Gastrocnemius medialis (tissue), 4 donors: ENCODE measurements at regions not wholly inside any gene's neighbourhood (a gene's known extent, or its start where the extent isn't known, plus 50 kb on each side); places are given as distances from the start of the nearest gene placed in this dataset.

Experiments used
- ATAC-seq, 2 donors: fragments of 150-250 bp; one replicate each; pipeline ENCODE4 v1.9.1; 2016
- DNase-seq, 2 donors: peaks; one replicate each; pipeline ENCODE4 v3.0.0-alpha.2; 2019
- H3K27ac ChIP-seq, 4 donors: fragments of 200-600 bp; sonication (generic); 1 replicate in 1 of 4; 2 replicates in 3 of 4; pipeline ENCODE4 v1.5.1; 2016 to 2018; ENCODE audit warnings: mild to moderate bottlenecking in 2 of 4, moderate library complexity in 1 of 4
- H3K27me3 ChIP-seq, 3 donors: fragments of 200-600 bp; sonication (generic) in 2 of 3; 1 replicate in 1 of 3; 2 replicates in 2 of 3; pipeline versions ENCODE4 v1.5.1 to v1.6.0; 2016 to 2019; ENCODE audit warnings: mild to moderate bottlenecking in 1 of 3, moderate library complexity in 1 of 3
- H3K36me3 ChIP-seq, 2 donors: fragments of 200-600 bp; sonication (generic) in 1 of 2; one replicate each; pipeline ENCODE4 v1.5.1; 2017 to 2018
- H3K4me1 ChIP-seq, 2 donors: fragments of 200-600 bp; sonication (generic) in 1 of 2; one replicate each; pipeline ENCODE4 v1.5.1; 2016 to 2017; ENCODE audit warnings: mild to moderate bottlenecking in 2 of 2
- H3K4me3 ChIP-seq, 4 donors: fragments of 200-600 bp; sonication (generic) in 3 of 4; 1 replicate in 1 of 4; 2 replicates in 3 of 4; pipeline ENCODE4 v1.5.1; 2016 to 2019; ENCODE audit warnings: mild to moderate bottlenecking in 2 of 4
- H3K9me3 ChIP-seq, 3 donors: fragments of 200-600 bp; sonication (generic) in 2 of 3; 1 replicate in 1 of 3; 2 replicates in 2 of 3; pipeline ENCODE4 v1.5.1; 2016 to 2019
- CTCF ChIP-seq, 5 experiments: fragments of 450-650 bp in 3 of 5; fragments of 200-600 bp in 2 of 5; sonication (generic) in 2 of 5; IDR thresholded peaks in 4 of 5; conservative IDR thresholded peaks in 1 of 5; 1 replicate in 4 of 5; 2 replicates in 1 of 5; pipeline ENCODE4 v1.5.1; 2016 to 2019; ENCODE audit warnings: antibody characterized with exemption in 5 of 5, mild to moderate bottlenecking in 3 of 5, moderate library complexity in 3 of 5
- POLR2A ChIP-seq, 2 donors: fragments of 450-650 bp; IDR thresholded peaks; one replicate each; pipeline ENCODE4 v1.6.1; 2017; ENCODE audit warnings: antibody characterized with exemption in 2 of 2, mild to moderate bottlenecking in 2 of 2, moderate library complexity in 2 of 2
- in situ Hi-C, 4 donors: fragments of 200-750 bp; cut with MboI; loops; one replicate each; pipeline versions ENCODE4 v1.15.0 to v1.8.0; 2017; ENCODE audit warnings: low sequenced_read_pairs in 4 of 4
- intact Hi-C: fragments of 100-400 bp; cut with DNase I; formaldehyde crosslinking; loops from one replicate; pipeline ENCODE4 v1.15.1; 2023; ENCODE audit warnings: low total_unique reads

- intact Hi-C loops: no loop called here
- Histone ChIP-seq H3K4me3 (no peak overlapping the region), H3K4me1 (no peaks in the 10 kb centered on the region), H3K9me3 (no peaks in the 10 kb centered on the region), H3K27me3 (no peaks in the 10 kb centered on the region), H3K27ac (no peak overlapping the region), H3K36me3 (no peaks in the 10 kb centered on the region)
- no peak for DNase-seq
- no peak for ATAC-seq
- in situ Hi-C loops: no loop called here
- no peak for TF ChIP-seq CTCF (IDR thresholded peaks at IDR 0.05 in 4 of 5, conservative IDR thresholded peaks at IDR 0.05 in 1 of 5)
- TF ChIP-seq POLR2A (IDR thresholded peaks at IDR 0.05): no peak
Observed at GRCh38 chr12:3436461-3437065, 54.4 kb upstream of the PRMT8 start.

GRCh38 chr12:3437986-3438385 is 53.0 kb upstream of the PRMT8 start:
- TF ChIP-seq POLR2A (IDR thresholded peaks at IDR 0.05) (no peak), CTCF (IDR thresholded peaks at IDR 0.05 in 4 of 5, conservative IDR thresholded peaks at IDR 0.05 in 1 of 5) (no peak)
- H3K27me3 ChIP-seq: no peaks in the 10 kb centered on the region
- H3K27ac ChIP-seq: no peak overlapping the region
- no peaks in the 10 kb centered on the region for H3K36me3 ChIP-seq
- no peak for DNase-seq
- H3K9me3 ChIP-seq: no peaks in the 10 kb centered on the region
- no peaks in the 10 kb centered on the region for H3K4me1 ChIP-seq
- intact Hi-C loops: no loop called here
- in situ Hi-C loops: no loop called here
- no peak for ATAC-seq
- H3K4me3 ChIP-seq: no peak overlapping the region

GRCh38 chr12:3438401-3438800 is 52.6 kb upstream of the PRMT8 start:
- in situ Hi-C loops: no loop called here
- Histone ChIP-seq H3K36me3 (no peaks in the 10 kb centered on the region), H3K27ac (no peak overlapping the region), H3K9me3 (no peaks in the 10 kb centered on the region), H3K27me3 (no peaks in the 10 kb centered on the region), H3K4me3 (no peak overlapping the region), H3K4me1 (no peaks in the 10 kb centered on the region)
- no peak for DNase-seq
- ATAC-seq: no peak
- intact Hi-C loops: no loop called here
- TF ChIP-seq POLR2A (IDR thresholded peaks at IDR 0.05): no peak
- no peak for TF ChIP-seq CTCF (IDR thresholded peaks at IDR 0.05 in 4 of 5, conservative IDR thresholded peaks at IDR 0.05 in 1 of 5)
